GM23338 (cell line): ENCODE measurements at regions not wholly inside any gene's neighbourhood (a gene's known extent, or its start where the extent isn't known, plus 50 kb on each side); places are given as distances from the start of the nearest gene placed in this dataset.

ENCODE experiments used
- CREB1 ChIP-seq: fragments of 250-450 bp; sonication (Bioruptor Pico); IDR thresholded peaks from 2 replicates; pipeline ENCODE4 v1.5.0; 2020; ENCODE audit warnings: low read depth, mild to moderate bottlenecking, moderate library complexity
- CTCF ChIP-seq, 2 experiments: fragments of 200-600 bp in 1 of 2; sonication (generic) in 1 of 2; conservative IDR thresholded peaks; 2 replicates each; pipeline versions ENCODE4 v1.5.1 to v1.6.1; 2016 to 2017; ENCODE audit warnings: antibody characterized with exemption in 2 of 2, low read depth in 2 of 2, mild to moderate bottlenecking in 2 of 2, moderate library complexity in 1 of 2
- EZH2phosphoT487 ChIP-seq: fragments of 200-600 bp; sonication (generic); IDR thresholded peaks from one replicate; pipeline ENCODE4 v1.8.1; 2018; ENCODE audit warnings: antibody characterized with exemption; ENCODE audit not compliant: unreplicated experiment
- POLR2AphosphoS5 ChIP-seq: IDR thresholded peaks from 2 replicates; pipeline ENCODE4 v1.6.1; 2016; ENCODE audit warnings: antibody characterized with exemption, low read depth
- REST ChIP-seq: IDR thresholded peaks from one replicate; pipeline ENCODE4 v1.6.1; 2018; ENCODE audit warnings: antibody characterized with exemption; ENCODE audit not compliant: unreplicated experiment

- TF ChIP-seq POLR2AphosphoS5, result no peak
- TF ChIP-seq CTCF (conservative IDR thresholded peaks at IDR 0.05; ENCODE audit: low read depth in 2 of 2), result no peak
- TF ChIP-seq CREB1 (CRISPR knock-in tag), result no peak
- no peak for TF ChIP-seq REST
- no peak for TF ChIP-seq EZH2phosphoT487
These were observed 1586.1 kb downstream of the OLFM4 start for GRCh38 chr13:54614726-54615125.
